ENCODE measurements at regions not wholly inside any gene's neighbourhood (a gene's known extent, or its start where the extent isn't known, plus 50 kb on each side); places are given as distances from the start of the nearest gene placed in this dataset.
A peak's percentile ranks its signal among the peaks of the same experiment; 100 is the strongest.

DNA sequence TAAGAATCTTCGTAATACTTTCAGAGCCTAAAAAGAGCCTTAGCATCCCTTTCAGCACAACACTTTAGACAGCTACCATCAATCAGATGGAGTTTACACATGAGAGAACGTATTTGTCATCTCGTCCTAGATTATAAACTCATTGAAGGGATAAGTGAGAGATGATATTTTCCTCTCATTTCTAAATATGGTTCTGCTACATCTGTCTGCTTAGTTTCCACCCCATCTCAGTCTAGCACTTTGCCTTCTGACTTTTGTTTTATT lies 208.4 kb upstream of the CD180 start:
- Histone ChIP-seq H3K36me3 (replicated peaks in 1 of 2; ENCODE audit: control insufficient read depth in 1 of 2, insufficient read depth in 2 of 2, low read length in 1 of 2) (no peaks in the 10 kb centered on the region), H3K9me3 (no peaks in the 10 kb centered on the region), H3F3A (replicated peaks; ENCODE audit: insufficient read depth) (peaks cover 4% of the 10 kb centered on the region), H3K27ac (ENCODE audit: low read depth in 2 of 2, low read length in 1 of 2) (peak overlapping the region in 1 of 2 experiments; percentile 65; a peak in 2 of 4 replicates), H4K20me1 (ENCODE audit: insufficient read depth) (no peaks in the 10 kb centered on the region), H3K4me2 (no peak overlapping the region), H2AFZ (ENCODE audit: low read depth) (peak overlapping the region; percentile 44), H3K27me3 (ENCODE audit: insufficient read depth) (no peaks in the 10 kb centered on the region), H3K4me1 (ENCODE audit: control insufficient read depth in 1 of 2, insufficient read depth in 2 of 2, low read depth in 1 of 2, low read length in 1 of 2) (peaks cover 0 to 9% of the 10 kb centered on the region in 2 experiments; a peak in 3 of 4 replicates), H3K9me2 (no peaks in the 10 kb centered on the region), H3K79me2 (ENCODE audit: insufficient read depth) (no peaks in the 10 kb centered on the region), H3K9ac (no peak overlapping the region), H3K4me3 (ENCODE audit: low read depth in 2 of 2, low read length in 1 of 2) (no peak overlapping the region)
- TF ChIP-seq USF2 (IDR thresholded peaks at IDR 0.05; ENCODE audit: borderline replicate concordance, low read depth, low read length), result no peak
- TF ChIP-seq NFIC (IDR thresholded peaks at IDR 0.05; ENCODE audit: borderline replicate concordance), result no peak
- no peak for TF ChIP-seq YY1 (IDR thresholded peaks at IDR 0.05; ENCODE audit: low read depth)
- TF ChIP-seq, protein P1, sequence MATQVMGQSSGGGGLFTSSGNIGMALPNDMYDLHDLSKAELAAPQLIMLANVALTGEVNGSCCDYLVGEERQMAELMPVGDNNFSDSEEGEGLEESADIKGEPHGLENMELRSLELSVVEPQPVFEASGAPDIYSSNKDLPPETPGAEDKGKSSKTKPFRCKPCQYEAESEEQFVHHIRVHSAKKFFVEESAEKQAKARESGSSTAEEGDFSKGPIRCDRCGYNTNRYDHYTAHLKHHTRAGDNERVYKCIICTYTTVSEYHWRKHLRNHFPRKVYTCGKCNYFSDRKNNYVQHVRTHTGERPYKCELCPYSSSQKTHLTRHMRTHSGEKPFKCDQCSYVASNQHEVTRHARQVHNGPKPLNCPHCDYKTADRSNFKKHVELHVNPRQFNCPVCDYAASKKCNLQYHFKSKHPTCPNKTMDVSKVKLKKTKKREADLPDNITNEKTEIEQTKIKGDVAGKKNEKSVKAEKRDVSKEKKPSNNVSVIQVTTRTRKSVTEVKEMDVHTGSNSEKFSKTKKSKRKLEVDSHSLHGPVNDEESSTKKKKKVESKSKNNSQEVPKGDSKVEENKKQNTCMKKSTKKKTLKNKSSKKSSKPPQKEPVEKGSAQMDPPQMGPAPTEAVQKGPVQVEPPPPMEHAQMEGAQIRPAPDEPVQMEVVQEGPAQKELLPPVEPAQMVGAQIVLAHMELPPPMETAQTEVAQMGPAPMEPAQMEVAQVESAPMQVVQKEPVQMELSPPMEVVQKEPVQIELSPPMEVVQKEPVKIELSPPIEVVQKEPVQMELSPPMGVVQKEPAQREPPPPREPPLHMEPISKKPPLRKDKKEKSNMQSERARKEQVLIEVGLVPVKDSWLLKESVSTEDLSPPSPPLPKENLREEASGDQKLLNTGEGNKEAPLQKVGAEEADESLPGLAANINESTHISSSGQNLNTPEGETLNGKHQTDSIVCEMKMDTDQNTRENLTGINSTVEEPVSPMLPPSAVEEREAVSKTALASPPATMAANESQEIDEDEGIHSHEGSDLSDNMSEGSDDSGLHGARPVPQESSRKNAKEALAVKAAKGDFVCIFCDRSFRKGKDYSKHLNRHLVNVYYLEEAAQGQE (IDR thresholded peaks at IDR 0.05; ENCODE audit: low read depth, low read length), result no peak
- TF ChIP-seq JUND (IDR thresholded peaks at IDR 0.05), result no peak
- TF ChIP-seq, protein P2, sequence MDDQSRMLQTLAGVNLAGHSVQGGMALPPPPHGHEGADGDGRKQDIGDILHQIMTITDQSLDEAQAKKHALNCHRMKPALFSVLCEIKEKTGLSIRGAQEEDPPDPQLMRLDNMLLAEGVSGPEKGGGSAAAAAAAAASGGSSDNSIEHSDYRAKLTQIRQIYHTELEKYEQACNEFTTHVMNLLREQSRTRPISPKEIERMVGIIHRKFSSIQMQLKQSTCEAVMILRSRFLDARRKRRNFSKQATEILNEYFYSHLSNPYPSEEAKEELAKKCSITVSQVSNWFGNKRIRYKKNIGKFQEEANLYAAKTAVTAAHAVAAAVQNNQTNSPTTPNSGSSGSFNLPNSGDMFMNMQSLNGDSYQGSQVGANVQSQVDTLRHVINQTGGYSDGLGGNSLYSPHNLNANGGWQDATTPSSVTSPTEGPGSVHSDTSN (IDR thresholded peaks at IDR 0.05), result no peak
- TF ChIP-seq RXRA (IDR thresholded peaks at IDR 0.05; ENCODE audit: borderline replicate concordance, low read depth), result no peak
- no peak for TF ChIP-seq CTCF (IDR thresholded peaks at IDR 0.05)
- ChIA-PET CTCF (no interaction called here), POLR2A (no interaction called here)
- DNase-seq, result no peak
- 59% methylated on average over 3 of the region's 3 CpGs for WGBS (ENCODE audit: low lambda C conversion rate)
